Fibroblast of skin of back (primary cell): ENCODE measurements at regions not wholly inside any gene's neighbourhood (a gene's known extent, or its start where the extent isn't known, plus 50 kb on each side); places are given as distances from the start of the nearest gene placed in this dataset.

ENCODE experiments used
- DNase-seq: peaks from one replicate; pipeline ENCODE4 v3.0.0-alpha.2; 2013

DNA sequence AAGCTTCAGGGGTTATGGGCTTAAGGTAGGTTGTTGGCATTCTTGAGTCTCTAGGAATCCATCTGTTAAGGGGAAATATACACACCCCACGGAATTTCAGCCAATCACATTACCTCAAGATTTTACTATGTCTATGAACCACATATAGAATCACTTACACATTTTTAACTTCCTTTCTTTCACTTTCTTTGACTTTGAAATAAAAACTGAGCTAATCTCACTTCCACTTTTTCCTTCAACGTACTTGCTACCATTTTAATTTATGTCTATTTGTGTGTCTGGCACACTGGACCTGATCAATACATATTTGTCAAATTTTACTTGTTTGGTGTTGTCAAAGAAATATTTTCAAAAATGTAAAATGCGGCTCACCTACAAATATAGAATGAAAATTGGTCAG is 545.4 kb upstream of the JAG1 start:
- DNase-seq, result no peak

DNA sequence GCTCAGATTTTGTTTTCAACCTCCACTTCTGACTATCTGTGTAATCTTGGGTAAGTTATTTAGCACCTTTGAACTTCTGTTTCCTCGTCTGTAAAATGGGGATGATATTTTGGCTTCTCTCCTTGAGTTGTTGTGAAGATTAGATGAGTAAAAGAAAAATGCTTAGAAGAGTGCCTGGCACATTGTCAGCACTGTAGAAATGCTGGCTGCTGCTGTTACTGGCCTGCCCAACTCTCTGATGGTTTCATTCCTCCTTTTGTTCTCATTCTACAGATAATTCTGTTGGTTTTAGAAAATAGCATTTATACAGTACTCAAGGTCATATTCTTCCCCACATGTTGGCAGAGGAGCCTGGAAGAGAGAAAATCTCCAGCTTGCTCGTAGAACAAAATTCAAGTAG is 547.2 kb upstream of the JAG1 start:
- no peak for DNase-seq

DNA sequence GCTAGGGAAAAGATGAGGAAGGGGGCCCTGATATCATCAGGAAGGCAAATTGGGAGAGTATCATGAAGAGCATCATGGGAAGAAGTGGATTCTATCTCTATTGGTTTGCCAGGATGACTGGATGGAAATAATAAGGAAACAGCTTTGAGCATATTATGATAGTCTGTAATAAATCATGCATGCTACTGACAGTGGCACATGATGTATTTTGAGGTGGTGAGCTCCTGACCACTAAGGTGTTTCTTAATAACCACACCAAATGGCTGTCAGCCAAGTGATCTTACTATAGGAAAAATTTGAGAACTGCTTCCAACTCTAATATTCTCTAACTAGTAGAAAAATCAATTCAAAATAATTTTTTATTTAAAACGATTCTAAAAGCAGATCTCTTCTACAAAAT is 548.4 kb upstream of the JAG1 start:
- DNase-seq, result no peak

DNA sequence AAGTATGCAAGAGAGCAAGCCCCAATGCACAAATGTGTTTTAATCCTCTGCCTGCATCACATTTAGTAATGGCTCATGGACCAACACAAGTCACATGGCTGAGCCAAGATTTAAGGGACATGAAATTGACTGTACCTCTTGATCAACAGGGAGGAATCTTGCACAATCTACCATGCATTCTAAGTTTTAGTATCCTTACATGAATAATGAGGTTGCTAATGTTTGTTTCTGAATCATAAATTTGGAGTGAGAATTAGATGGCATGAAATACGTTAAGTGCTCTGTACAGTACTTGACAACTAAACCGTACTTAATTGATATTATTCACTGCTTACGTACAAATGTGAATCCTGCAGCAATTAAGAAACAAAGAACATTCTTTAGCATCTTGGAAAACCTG is 553.8 kb upstream of the JAG1 start:
- DNase-seq, result no peak

DNA sequence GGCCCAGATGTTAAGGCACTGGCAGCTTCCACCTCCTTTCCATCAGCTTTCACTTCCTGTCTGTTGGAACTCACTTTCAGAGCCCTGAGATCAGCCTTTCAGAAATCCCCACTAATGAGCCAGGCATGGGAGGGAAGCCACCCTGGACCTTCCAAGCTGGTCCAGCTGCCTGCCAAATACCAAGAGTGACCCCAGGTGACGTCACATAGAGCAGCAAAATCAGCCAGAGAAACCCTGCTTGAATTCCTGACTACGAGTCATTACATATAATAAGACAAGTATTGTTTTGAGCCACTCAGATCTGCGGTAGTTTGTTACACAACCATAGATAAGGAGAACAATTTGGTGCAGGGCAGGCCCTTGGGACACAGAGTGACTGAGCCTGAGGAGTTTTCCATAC is 556.0 kb upstream of the JAG1 start:
- peak; percentile 98 for DNase-seq

DNA sequence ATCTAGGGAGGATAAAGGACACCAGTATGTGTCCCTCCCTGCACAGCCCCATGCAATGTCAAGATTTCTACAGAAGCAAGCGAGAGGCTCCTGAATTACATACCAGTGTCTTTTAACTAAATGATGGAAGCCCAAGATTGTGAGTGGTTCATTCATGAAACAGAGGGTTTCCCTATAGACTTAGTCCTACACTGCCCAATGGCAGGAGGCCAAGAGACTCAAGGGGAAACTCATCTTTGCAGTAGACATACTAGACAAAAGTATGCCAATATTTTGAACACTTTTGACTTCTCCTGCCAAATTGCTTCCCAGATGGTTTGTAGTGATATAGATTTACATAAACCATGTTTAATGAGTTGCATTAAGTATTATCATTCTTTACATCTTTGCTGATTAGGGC is 557.2 kb upstream of the JAG1 start:
- peak; percentile 69 for DNase-seq

DNA sequence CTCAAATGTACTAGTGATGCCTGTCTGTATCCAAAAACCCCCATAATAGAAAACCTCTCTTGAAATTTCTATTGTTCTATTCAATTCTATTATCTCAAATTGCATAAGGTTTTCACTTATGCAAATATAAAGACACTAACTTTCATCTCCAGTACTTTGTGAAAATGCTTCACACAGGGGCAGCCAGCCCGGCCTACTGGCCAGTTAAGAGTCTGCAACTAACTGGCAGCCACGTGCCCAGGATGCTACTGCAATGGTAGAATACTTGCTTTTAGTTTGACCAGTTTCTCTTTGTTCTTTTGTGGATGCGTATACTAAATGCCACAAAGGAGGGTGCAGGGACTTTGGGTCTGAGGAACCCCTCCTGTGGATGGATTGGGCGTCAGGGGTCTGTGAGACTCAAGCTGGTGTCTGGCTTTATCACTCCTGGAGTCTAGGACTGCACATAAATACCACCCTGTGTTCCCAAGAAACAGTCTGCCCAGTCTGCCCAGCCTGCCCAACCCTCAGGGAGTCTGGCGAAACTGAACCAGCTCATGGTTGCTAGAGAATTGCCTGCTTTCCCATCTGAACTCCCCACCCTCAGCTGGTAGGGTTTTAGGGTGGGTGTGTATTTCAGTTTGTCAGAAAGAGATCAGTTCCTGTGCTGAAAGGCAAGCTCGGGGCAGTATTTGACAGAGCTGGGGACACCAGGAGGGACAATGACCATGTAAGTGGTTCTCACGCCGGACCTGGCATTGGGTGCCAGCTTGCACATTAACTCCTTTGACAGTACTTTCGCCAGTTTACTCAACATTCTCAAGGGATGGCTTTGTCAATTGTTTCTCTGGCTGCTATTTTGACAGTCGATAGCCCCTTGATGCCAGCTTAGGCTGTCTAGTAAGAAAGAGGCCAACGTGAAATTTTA is 558.2 kb upstream of the JAG1 start:
- no peak for DNase-seq

DNA sequence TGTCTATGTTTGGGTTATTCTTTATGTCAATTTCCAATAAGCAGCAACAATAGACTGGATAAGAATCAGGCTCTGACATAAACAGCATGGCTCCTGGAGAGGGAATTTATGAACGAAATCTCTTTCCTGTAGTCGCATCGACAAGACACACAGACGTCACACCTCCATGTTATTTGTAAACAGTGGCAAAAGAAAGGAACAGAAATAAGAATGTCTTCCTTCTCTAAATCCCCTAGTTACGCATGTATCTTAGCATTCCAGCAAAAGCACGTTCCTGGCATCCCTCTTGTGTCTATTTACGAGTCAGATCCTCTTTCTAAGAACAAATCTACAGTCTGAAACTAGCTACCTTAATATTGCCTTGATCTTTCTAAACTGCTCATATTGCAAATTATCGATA is 559.1 kb upstream of the JAG1 start:
- no peak for DNase-seq

DNA sequence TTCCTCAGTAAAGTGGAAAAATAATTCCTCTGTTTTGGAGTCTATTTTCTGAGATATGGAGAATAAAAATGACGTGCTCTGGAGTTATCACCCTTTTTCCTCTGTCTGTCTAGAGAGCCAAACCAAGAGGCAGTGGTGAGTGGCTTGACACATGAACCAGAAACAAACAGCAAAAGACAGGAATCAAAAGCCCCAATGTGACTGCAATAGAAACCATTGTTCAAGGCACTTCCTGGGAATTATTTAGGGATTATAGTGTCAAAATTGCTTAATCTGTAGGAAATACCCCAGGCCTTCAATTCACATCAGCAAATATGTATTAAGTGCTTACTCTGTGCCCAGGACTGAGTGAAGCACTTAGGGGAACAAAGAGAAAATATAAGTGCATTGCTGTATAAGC is 560.4 kb upstream of the JAG1 start:
- DNase-seq, result no peak

DNA sequence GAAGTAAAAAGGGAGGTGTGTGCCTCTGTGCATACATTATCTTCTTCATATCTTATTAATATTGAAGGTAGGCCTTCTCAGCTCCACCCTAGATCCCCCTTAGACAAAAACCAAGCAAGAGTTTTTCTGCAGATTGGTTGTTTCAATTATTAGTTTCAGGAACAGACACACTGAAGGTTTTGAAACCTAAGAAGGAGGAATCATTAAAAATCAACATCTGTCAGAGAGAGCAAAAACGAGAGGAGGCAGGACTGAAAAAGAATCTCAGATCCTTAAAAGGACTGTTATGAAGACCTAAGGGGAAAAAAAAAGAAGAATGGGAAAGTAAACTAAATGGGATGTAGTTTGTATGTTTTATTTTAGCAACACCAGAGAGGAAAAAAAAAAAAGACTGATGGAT is 560.8 kb upstream of the JAG1 start:
- DNase-seq, result peak; percentile 71

DNA sequence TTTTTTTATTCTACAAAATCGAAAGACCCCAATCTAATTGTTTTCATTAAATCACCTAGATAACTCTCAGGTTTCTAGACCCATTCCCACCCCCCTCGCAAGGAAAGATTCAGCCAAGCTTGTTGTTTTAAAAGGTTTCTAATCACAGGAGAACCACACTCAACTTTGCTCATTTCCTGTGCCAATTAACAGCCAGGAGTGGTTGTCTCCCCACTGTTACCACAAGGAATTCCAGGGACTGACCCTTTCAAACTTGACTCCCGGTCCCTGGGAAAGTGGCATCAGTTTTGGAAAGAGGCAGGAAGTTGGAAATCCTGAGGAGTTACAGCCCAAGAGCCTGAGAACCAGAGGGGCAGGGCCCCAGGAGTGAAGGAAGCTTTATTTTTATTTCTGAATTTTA is 561.3 kb upstream of the JAG1 start:
- DNase-seq, result peak; percentile 98

DNA sequence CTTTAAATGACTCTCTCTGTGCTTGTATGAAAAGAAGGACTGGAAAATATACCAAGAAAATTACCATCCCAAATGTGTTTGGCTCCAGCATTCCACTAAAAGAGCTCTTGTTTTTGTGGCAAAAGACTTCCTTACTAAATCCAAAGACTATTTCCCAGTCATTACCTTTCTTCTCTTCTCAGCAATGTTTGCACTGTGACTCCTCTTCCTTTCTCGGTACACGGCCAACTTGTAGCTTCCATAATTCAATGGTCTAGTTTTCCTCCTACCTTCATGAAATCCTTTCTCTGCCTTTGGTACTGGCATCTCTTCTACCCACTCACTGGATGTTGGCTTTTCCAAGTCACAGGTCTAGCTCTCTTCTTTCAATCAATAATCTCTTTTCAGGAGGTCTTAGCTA is 568.5 kb upstream of the JAG1 start:
- DNase-seq, result no peak

DNA sequence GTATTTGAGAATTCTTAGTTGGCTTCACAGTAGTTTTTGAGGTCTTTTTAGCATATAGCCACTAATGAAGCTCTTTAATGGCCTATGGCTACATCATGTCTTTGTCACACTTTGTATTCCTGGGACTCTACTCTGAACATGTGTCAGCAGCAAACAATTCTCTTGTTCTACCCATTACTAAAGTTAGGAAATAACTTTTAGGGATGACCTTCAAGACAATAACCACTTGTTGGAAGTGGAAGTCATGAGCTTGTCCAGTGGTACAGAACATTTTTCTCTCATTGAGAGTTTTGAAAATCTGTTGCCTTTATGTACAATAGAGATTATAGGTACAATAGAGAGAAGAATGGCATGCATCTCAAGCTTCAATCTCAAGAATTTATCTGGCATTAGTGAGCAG is 571.6 kb upstream of the JAG1 start:
- DNase-seq, result no peak

DNA sequence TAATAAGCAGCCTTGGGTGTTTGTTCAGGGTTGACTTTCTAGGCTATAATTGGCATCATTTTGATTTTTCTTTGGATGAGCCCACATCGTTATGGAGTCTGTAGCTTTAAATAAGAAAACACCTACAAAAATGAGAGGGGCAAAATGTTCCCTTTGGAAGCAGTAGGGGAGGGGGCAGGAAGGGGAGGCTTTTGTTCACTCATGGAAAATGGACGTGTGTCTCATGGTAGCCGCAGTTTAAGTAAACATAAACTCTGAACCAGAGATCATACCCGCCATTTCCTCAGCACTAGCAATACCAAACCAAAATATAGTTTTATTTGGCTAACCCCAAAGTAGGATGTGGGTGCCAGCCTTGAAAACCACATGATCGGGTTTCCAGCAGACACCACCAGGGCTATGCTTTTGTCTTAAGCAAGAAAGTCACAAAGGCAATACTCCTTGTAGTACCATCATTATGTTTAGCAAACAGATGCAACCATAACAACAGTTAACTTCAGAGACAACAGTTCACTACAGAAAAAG is 572.5 kb upstream of the JAG1 start:
- no peak for DNase-seq

DNA sequence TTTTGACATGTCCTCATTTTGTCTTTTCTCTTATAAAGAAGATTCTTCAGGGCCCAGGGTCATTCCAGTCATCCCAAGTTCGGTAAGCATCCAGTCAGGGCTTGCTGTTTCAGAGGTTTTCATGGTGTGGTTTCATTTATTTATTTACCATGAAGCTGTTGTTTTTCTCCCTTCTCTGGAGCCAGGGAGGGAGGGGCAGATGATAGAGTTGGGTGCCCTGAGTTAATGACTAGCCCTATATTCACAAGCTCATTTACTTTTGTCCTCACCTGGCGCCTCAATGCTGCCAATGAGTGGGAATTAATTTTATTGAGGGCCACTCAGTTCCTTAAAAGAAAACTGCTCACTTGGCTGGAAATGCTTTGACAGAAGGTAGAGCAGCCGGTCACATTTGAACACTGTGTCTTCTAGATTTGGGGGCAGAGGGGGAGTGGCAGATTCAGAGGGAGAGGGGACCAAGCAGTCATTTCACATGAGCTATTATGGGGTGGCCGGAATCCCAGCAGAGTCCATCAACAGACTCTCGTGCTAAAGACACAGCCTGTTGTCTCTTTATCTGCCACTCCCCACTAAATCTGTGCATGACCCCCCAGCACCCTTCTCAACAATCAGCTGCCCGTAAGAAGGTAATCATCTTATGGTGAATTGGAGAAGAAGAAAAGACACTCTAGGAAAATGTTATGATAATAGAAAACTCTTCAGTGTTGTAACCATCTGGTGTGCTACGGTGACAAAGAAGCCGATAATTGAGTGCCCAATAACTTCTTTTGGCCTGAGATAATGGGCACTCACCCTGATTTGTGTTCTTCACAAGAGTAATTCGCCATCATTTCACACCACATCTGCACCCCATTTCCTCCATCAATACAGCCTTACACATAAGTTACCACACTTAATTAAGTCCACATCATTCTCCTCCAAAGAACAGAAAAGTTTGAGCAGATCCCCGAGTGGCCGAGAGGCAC is 573.5 kb upstream of the JAG1 start:
- no peak for DNase-seq

DNA sequence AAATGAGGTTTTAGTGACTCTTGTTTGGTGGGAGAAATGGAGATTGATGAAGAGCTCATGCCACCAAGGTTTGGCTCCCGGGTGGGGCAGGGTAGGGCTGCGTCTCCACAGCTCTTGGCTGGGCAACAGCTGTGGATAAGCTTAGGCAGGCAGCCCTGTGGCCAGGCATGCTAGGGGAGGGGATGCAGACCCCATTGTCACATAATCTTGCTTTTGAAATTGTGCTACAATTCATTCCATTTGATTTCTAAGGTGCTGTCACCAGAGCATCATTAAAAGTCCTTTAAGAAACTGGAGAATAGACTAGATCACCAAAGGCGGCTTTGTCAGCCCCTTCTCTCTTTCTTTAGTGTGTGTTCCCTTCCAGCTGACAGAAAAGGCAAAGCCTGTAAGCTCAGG is 574.2 kb upstream of the JAG1 start:
- DNase-seq, result no peak

DNA sequence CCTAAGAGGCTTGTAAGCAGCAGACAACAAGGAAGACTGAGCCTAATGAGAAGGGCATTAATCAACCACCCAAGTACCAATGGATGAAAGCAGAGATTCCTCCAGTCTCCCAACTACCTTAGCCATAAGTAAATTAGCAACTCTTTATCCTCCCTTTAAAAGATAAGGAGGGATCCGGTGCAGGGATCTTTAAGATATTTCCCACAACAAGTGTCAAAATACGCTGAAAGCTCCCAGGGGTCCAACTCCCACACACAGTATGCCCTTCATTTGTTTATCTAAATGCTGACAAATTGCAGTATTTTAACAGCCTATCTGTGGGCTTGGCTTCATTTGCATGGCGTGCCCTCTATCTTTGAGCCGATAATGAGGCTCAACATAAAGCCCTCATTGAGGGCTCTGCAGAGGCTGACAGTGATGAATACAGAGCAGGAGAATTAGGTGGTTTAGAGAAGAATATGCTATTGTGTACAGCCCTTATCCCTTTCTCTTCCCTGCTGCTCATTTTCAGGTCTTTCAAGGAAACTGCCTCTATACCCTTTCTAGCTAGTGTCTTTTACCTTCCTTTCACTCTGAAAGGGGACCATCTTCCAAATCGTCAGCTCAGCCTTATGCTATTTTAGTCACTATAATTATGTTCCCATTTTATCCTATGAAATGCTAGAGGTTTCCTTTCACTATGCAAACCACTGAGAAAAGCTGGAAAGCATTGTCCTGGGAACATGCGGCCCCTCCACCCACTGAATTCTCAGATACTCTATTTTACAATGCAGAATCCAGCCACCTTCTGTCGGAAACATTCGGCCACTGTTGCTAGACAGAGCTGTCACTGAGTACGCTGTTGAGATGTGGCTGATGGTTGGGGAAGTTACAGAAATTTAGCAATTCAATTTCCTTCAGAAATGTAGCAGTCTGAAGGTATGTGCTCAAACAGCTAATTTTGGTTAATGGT is 575.2 kb upstream of the JAG1 start:
- no peak for DNase-seq

DNA sequence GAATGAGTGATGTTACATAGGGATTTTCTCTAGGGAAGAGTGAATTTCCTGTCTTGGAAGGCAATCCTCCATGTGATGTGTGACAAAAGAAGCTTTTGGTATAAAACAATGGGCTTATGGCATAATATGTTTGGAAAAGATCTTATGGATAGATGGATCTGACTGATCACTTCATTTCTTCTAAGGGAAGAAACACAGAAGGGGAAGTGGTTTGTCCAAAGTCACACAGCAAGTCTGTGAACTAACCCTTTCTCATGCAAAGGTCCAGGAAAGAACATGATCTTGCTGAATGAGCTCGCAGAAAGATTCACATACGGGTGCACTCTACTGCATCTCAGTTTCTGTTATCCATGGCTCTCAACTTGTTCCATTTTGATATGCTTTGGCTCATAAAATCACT is 575.9 kb upstream of the JAG1 start:
- no peak for DNase-seq

DNA sequence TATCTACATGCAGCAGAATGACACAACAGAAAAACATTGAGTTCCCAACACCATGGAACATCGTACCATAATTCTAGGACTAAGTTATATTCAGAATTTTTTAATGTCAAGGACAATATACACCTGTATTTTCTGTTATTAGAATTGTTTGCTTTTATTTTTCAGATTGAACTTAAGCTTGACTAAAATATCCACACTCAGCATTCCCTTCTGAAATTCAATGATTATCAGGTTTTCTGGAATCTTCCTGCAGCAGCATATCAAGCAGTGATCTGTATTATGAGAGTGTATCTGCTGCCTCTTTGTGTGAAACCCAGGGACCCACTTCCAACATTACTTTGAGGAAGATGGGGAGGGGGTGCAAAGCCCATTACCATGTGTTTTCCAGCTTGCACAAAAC is 578.6 kb upstream of the JAG1 start:
- DNase-seq, result no peak

DNA sequence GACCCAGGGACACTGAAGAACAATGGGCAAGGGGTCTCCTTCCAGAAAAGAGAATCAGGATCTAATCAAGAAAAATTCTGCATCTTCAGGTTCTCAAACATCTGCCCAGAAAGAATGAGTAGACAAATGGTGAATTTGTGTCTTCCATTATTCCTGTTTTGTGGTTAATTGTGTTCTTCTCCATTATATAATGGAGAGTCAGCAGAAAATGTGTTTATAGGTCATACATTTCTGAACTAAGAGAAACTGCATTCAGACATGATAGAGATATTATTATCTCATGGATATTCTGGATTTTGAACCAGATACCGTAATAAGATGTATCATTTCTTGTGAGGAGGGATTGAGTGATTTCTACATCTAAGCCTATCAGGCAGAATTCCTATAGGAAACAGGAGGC is 581.7 kb upstream of the JAG1 start:
- no peak for DNase-seq

DNA sequence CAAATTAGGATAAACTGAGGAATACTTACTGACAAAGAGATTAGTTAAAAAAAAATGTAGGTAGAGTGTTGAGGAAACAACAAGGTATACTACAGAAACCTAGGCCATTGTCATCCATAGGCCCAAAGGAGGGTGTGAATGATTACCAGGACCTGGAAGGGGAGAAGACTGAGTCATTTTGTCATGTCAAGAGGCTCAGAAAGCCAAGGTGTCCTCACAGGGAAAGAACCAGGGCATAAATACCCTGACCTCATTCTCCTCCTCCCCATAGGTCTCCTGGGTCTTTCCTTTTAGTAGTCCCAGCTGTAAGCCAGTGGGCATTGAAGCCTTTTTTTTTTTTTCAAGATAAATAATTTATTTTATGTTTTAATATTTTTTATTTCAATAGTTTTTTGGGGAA is 582.1 kb upstream of the JAG1 start:
- no peak for DNase-seq

DNA sequence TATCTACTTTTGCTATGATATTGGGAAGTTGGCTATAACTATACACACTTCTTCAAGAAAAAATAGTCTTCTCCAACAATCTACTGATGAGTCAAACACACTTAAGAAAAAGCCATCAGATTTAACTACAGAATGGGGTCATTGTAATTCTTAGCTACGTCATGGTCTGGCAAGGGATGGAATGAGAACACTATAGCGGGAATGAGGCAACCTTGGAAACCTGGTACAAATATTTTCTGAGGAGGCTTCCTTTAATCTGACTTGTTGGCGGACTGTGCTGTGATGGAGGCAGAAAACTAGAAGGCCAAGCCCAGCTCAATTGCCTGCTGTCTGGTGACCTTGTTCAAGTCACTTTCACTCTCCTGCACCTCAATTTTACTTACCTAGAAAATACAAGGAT is 586.8 kb upstream of the JAG1 start:
- peak; percentile 47 for DNase-seq
